Fibroblast of lung (primary cell): ENCODE measurements at regions not wholly inside any gene's neighbourhood (a gene's known extent, or its start where the extent isn't known, plus 50 kb on each side); places are given as distances from the start of the nearest gene placed in this dataset.

ENCODE experiments used
- CTCF ChIP-seq, 2 donors: IDR thresholded peaks in 1 of 2; conservative IDR thresholded peaks in 1 of 2; 1 replicate in 1 of 2; 2 replicates in 1 of 2; pipeline ENCODE4 v1.5.1; 2011 to 2012; ENCODE audit warnings: low read length in 2 of 2, control low read depth in 1 of 2, inconsistent platforms in 1 of 2, low read depth in 1 of 2, mild to moderate bottlenecking in 1 of 2
- EZH2 ChIP-seq: IDR thresholded peaks from 2 replicates; pipeline ENCODE4 v1.5.1; 2012; ENCODE audit warnings: low read length, control low read depth, mild to moderate bottlenecking; ENCODE audit errors: missing control alignments

GRCh38 chr1:96996001-96996400 lies 274.4 kb downstream of the PTBP2 start:
- TF ChIP-seq CTCF (conservative IDR thresholded peaks at IDR 0.05 in 1 of 2, IDR thresholded peaks at IDR 0.05 in 1 of 2; ENCODE audit: low read depth in 1 of 2, low read length in 2 of 2) (no peak), EZH2 (no peak)
